ENCODE measurements at regions not wholly inside any gene's neighbourhood (a gene's known extent, or its start where the extent isn't known, plus 50 kb on each side); places are given as distances from the start of the nearest gene placed in this dataset.

GRCh38 chr13:34129436-34129835 lies 311.5 kb downstream of the RFC3 start:
- no peak for DNase-seq

- DNase-seq, result no peak
Measured at GRCh38 chr13:34137200-34137599, 319.3 kb downstream of the RFC3 start.

GRCh38 chr13:34139660-34140227 lies 321.8 kb downstream of the RFC3 start:
- no peak for DNase-seq

GRCh38 chr13:34143637-34144036 lies 325.7 kb downstream of the RFC3 start:
- DNase-seq, result no peak

- DNase-seq, result no peak
Measured at GRCh38 chr13:34144142-34144541, 326.2 kb downstream of the RFC3 start.

GRCh38 chr13:34145061-34145460 lies 327.1 kb downstream of the RFC3 start:
- no peak for DNase-seq

GRCh38 chr13:34148359-34148758 lies 330.4 kb downstream of the RFC3 start:
- no peak for DNase-seq

- no peak for DNase-seq
Measured at GRCh38 chr13:34151885-34152284, 333.9 kb downstream of the RFC3 start.

- DNase-seq, result no peak
Measured at GRCh38 chr13:34152409-34152808, 334.5 kb downstream of the RFC3 start.

- no peak for DNase-seq
Measured at GRCh38 chr13:34152996-34153395, 335.0 kb downstream of the RFC3 start.

- DNase-seq, result no peak
Measured at GRCh38 chr13:34153428-34154180, 335.7 kb downstream of the RFC3 start.

- DNase-seq, result no peak
Measured at GRCh38 chr13:34155931-34156607, 338.1 kb downstream of the RFC3 start.

GRCh38 chr13:34156841-34157365 lies 339.0 kb downstream of the RFC3 start:
- peak; percentile 4 for DNase-seq

GRCh38 chr13:34159946-34160345 lies 342.0 kb downstream of the RFC3 start:
- DNase-seq, result no peak

GRCh38 chr13:34161931-34162543 lies 344.1 kb downstream of the RFC3 start:
- no peak for DNase-seq

GRCh38 chr13:34162544-34162933 lies 344.6 kb downstream of the RFC3 start:
- no peak for DNase-seq

GRCh38 chr13:34164582-34164981 lies 346.6 kb downstream of the RFC3 start:
- no peak for DNase-seq

GRCh38 chr13:34165158-34165557 lies 347.2 kb downstream of the RFC3 start:
- DNase-seq, result no peak

- no peak for DNase-seq
Measured at GRCh38 chr13:34166406-34166805, 348.5 kb downstream of the RFC3 start.

GRCh38 chr13:34167347-34167746 lies 349.4 kb downstream of the RFC3 start:
- no peak for DNase-seq

- no peak for DNase-seq
Measured at GRCh38 chr13:34172048-34172447, 354.1 kb downstream of the RFC3 start.

GRCh38 chr13:34174671-34175145 lies 356.8 kb downstream of the RFC3 start:
- no peak for DNase-seq

- no peak for DNase-seq
Measured at GRCh38 chr13:34175551-34175950, 357.6 kb downstream of the RFC3 start.
